NB4 (cell line): ENCODE measurements at regions not wholly inside any gene's neighbourhood (a gene's known extent, or its start where the extent isn't known, plus 50 kb on each side); places are given as distances from the start of the nearest gene placed in this dataset.

Experiments
- CTCF ChIP-seq: IDR thresholded peaks from one replicate; pipeline ENCODE4 v1.5.1; 2012; ENCODE audit warnings: low read depth, low read length
- MAX ChIP-seq: IDR thresholded peaks from 2 replicates; pipeline ENCODE4 v1.6.1; 2011; ENCODE audit warnings: low read depth, low read length
- MYC ChIP-seq: IDR thresholded peaks from 2 replicates; pipeline ENCODE4 v1.6.1; 2011; ENCODE audit warnings: low read depth, low read length
- POLR2A ChIP-seq: IDR thresholded peaks from 2 replicates; pipeline ENCODE4 v1.6.1; 2011; ENCODE audit warnings: mild to moderate bottlenecking; ENCODE audit not compliant: insufficient read length; ENCODE audit errors: extremely low read depth

- no peak for TF ChIP-seq MYC
- no peak for TF ChIP-seq CTCF
- no peak for TF ChIP-seq MAX
- TF ChIP-seq POLR2A = no peak
Observed at GRCh38 chr3:106534206-106534605, 665.4 kb upstream of the CBLB start.
